Gastrocnemius medialis (tissue), 4 donors: ENCODE measurements at regions not wholly inside any gene's neighbourhood (a gene's known extent, or its start where the extent isn't known, plus 50 kb on each side); places are given as distances from the start of the nearest gene placed in this dataset.

Experiments
- CTCF ChIP-seq, 5 experiments: fragments of 450-650 bp in 3 of 5; fragments of 200-600 bp in 2 of 5; sonication (generic) in 2 of 5; IDR thresholded peaks in 4 of 5; conservative IDR thresholded peaks in 1 of 5; 1 replicate in 4 of 5; 2 replicates in 1 of 5; pipeline ENCODE4 v1.5.1; 2016 to 2019; ENCODE audit warnings: antibody characterized with exemption in 5 of 5, mild to moderate bottlenecking in 3 of 5, moderate library complexity in 3 of 5
- POLR2A ChIP-seq, 2 donors: fragments of 450-650 bp; IDR thresholded peaks; one replicate each; pipeline ENCODE4 v1.6.1; 2017; ENCODE audit warnings: antibody characterized with exemption in 2 of 2, mild to moderate bottlenecking in 2 of 2, moderate library complexity in 2 of 2

GRCh38 chr9:87206064-87206661 lies 258.9 kb upstream of the GAS1 start:
- no peak for TF ChIP-seq CTCF (IDR thresholded peaks at IDR 0.05 in 4 of 5, conservative IDR thresholded peaks at IDR 0.05 in 1 of 5)
- no peak for TF ChIP-seq POLR2A (IDR thresholded peaks at IDR 0.05)
